HFF-Myc (cell line): ENCODE measurements at regions not wholly inside any gene's neighbourhood (a gene's known extent, or its start where the extent isn't known, plus 50 kb on each side); places are given as distances from the start of the nearest gene placed in this dataset.

ENCODE experiments used
- DNase-seq: peaks from one replicate; pipeline ENCODE4 v3.0.0-alpha.2; 2011; ENCODE audit warnings: low read depth; ENCODE audit errors: extremely low read depth
- H3K4me3 ChIP-seq: replicated peaks from 2 replicates; pipeline ENCODE4 v1.5.1; 2011; ENCODE audit warnings: low read depth, mild to moderate bottlenecking, control low read depth, low read length
- TF ChIP-seq, protein P1 (sequence below): IDR thresholded peaks from 2 replicates; pipeline ENCODE4 v1.5.1; 2012; ENCODE audit warnings: mild to moderate bottlenecking, low read depth, low read length, control low read depth; ENCODE audit errors: missing control alignments

DNA sequence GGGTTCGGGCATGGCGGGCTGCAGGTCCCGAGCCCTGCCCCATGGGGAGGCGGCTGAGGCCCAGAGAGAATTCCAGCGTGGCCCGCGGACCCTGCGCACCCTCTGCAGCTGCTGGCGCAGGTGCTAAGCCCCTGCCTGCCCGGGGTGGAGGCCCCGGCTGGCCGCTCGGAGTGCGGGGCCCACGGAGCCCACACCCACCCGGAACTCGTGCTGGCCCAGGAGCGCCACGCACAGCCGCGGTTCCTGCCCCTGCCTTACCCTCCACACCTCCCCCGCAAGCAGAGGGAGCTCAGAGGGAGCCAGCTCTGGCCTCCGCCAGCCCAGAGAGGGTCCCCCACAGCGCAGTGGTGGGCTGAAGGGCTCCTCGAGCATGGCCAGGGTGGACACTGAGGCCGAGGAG, 75.3 kb downstream of the MRPS30 start:
- H3K4me3 ChIP-seq: no peak overlapping the region
- TF ChIP-seq, protein P1, sequence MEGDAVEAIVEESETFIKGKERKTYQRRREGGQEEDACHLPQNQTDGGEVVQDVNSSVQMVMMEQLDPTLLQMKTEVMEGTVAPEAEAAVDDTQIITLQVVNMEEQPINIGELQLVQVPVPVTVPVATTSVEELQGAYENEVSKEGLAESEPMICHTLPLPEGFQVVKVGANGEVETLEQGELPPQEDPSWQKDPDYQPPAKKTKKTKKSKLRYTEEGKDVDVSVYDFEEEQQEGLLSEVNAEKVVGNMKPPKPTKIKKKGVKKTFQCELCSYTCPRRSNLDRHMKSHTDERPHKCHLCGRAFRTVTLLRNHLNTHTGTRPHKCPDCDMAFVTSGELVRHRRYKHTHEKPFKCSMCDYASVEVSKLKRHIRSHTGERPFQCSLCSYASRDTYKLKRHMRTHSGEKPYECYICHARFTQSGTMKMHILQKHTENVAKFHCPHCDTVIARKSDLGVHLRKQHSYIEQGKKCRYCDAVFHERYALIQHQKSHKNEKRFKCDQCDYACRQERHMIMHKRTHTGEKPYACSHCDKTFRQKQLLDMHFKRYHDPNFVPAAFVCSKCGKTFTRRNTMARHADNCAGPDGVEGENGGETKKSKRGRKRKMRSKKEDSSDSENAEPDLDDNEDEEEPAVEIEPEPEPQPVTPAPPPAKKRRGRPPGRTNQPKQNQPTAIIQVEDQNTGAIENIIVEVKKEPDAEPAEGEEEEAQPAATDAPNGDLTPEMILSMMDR: no peak
- DNase-seq: no peak

DNA sequence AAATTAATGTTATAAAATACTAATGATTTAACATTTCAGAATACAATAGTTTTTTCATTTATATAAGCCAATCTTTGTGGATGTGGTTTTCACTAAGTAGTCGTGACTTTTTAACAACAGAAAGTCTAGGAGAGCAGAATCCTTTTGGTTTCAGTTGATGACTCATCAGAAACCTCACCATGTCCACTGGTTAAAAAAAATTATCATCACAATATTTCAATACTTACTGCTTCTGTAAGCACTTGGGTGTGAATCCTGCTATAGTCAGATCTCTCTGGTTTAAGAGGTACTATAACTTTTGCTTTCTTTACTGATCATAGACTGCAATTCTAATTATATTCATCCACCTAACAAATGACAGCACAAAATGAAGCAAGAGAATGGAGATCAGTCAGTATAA, 77.2 kb downstream of the MRPS30 start:
- DNase-seq: no peak
- TF ChIP-seq, protein P1: no peak
- H3K4me3 ChIP-seq: no peak overlapping the region

DNA sequence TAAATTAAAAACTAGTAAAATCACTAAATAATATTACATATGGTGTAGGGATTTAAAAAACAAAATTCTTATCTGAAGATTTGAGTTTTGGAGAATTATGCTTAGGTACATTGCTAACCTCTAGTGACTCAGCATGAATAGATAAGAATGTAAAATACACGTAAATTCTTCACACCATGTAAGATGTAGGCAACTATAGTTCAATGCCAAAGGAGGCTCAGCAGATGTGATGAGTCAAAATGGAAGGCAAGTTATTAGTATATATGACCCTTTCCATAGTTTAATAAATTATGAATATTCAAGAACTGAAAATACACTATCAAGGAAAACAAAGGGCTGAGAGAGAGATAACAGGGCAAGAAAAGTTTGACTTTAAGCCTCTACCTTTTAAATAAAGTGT, 79.0 kb downstream of the MRPS30 start:
- DNase-seq: no peak
- H3K4me3 ChIP-seq: no peak overlapping the region
- TF ChIP-seq, protein P1: no peak

DNA sequence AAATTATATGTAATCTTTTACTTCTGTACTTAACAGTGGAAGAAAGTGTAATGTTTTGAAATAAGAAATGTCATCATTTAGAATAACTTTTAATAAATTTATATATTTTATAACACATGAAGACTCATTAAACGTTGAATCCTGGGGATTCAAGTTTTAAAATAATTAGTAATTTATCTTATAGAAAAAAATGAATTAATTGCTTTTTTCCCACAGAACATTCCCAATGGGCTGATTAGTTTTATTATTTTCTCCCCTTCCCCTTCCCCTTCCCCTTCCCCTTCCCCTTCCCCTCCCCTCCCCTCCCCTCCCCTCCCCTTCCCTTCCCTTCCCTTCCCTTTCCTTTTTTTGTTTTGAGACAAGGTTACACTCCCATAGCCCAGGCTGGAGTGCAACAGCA, 79.7 kb downstream of the MRPS30 start:
- no peak for DNase-seq
- TF ChIP-seq, protein P1: no peak
- H3K4me3 ChIP-seq: no peak overlapping the region

DNA sequence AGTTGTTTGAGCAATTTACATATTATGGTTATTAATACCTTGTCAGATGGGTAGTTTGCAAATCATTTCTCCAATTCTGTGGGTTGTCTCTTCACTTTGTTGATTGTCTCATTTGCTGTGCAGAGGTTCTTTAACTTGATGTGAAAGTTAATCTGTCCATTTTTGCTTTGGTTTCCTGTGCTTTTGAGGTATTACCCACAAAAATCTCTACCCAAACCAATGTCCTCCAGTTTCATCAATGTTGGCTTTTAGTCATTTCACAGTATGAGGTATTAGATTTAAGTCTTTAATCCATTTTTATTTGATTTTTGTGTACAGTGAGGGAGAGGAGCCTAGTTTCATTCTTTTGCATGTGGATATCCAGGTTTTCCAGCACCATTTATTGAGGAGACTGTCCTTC, 82.4 kb downstream of the MRPS30 start:
- TF ChIP-seq, protein P1: no peak
- no peak for DNase-seq
- no peak overlapping the region for H3K4me3 ChIP-seq

DNA sequence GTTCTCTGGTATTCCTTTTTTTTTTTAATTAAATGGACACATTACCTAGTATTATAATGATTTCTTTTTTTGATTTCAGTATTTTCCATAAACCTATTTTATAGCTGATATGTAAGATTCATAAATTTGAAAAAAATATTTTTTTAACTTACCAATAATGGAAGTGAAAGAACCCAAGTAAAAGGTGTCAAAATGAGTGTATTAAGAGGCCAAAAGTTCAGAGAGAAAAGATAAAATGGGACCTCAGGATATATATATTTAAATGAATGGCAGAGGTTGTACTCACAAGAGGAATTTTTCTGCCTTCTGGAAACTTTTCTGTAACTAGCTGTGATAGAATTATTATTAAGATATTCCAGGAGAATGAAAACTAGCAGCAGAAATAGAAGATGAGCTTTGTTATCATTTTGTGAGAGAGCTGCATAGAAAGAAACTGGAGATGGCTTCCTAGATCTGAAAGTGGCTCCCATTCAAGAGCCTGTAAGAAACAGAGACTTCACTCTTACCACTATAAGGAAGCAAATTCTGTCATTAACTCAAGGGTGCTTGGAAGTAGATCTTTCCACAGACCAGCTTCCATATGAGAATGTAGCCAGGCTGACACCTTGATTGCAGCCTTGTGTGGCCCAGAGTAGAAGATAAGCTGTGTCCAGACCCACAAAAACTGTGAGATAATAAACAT, 91.7 kb downstream of the MRPS30 start:
- no peak for DNase-seq
- TF ChIP-seq, protein P1: no peak
- H3K4me3 ChIP-seq: no peak overlapping the region

DNA sequence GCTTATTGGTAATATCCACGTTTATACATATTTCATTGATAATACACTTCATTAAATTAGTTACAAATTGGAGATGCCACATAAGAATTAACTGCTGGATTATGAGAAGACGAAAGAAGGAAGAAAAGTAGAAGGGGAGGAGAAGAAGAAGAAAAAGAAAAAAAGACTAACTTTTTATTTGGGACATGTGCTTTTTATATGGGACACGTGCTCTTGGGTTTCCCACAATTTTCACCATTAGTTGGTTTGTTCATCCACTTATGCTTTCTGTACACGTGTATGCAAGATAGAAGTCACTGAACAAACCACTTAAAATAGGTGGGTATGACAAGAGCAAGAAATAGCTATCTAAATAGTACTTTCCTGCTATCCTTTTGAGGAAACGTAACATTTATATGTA, 98.6 kb downstream of the MRPS30 start:
- no peak for DNase-seq
- no peak overlapping the region for H3K4me3 ChIP-seq
- TF ChIP-seq, protein P1: no peak
